Heart right ventricle (tissue), 16 donors: ENCODE measurements at regions not wholly inside any gene's neighbourhood (a gene's known extent, or its start where the extent isn't known, plus 50 kb on each side); places are given as distances from the start of the nearest gene placed in this dataset.

Experiments
- ATAC-seq, 8 donors: fragments of 200-7000 bp; cut with Tn5 transposase; one replicate each; pipeline ENCODE4 v1.9.1; 2020; ENCODE audit warnings: mild to moderate bottlenecking in 8 of 8, moderate library complexity in 8 of 8, moderate number of reproducible peaks in 1 of 8
- DNase-seq, 2 donors: peaks; one replicate each; pipeline ENCODE4 v3.0.0-alpha.2; 2020
- H3K27ac ChIP-seq, 10 donors: fragments of 200-600 bp; sonication (generic) in 2 of 10; one replicate each; pipeline versions ENCODE4 v1.5.0 to v1.8.0; 2020 to 2022; ENCODE audit warnings: mild to moderate bottlenecking in 3 of 10
- H3K27me3 ChIP-seq, 7 donors: fragments of 200-600 bp; one replicate each; pipeline ENCODE4 v1.8.0; 2021 to 2022; ENCODE audit warnings: mild to moderate bottlenecking in 2 of 7
- H3K36me3 ChIP-seq, 9 donors: fragments of 200-600 bp; sonication (generic) in 1 of 9; one replicate each; pipeline versions ENCODE4 v1.5.0 to v1.8.0; 2020 to 2022; ENCODE audit warnings: mild to moderate bottlenecking in 2 of 9
- H3K4me1 ChIP-seq, 9 donors: fragments of 200-600 bp; sonication (generic) in 1 of 9; one replicate each; pipeline versions ENCODE4 v1.5.0 to v1.8.0; 2020 to 2022; ENCODE audit warnings: mild to moderate bottlenecking in 4 of 9
- H3K4me3 ChIP-seq, 10 donors: fragments of 200-600 bp; sonication (generic) in 2 of 10; one replicate each; pipeline versions ENCODE4 v1.5.0 to v1.8.0; 2020 to 2022; ENCODE audit warnings: mild to moderate bottlenecking in 7 of 10, moderate library complexity in 2 of 10
- H3K9me3 ChIP-seq, 11 donors: fragments of 200-600 bp in 10 of 11; sonication (generic) in 2 of 11; one replicate each; pipeline versions ENCODE4 v1.5.0 to v1.8.0; 2013 to 2022; ENCODE audit warnings: mild to moderate bottlenecking in 2 of 11, control low read depth in 1 of 11, moderate library complexity in 1 of 11
- CTCF ChIP-seq, 9 donors: fragments of 200-600 bp; sonication (generic) in 2 of 9; IDR thresholded peaks; one replicate each; pipeline versions ENCODE4 v1.5.0 to v1.8.0; 2021 to 2022; ENCODE audit warnings: antibody characterized with exemption in 9 of 9, mild to moderate bottlenecking in 5 of 9, moderate library complexity in 1 of 9
- WGBS, 2 donors: extraction: QIAGEN DNeasy Blood & Tissue Kit; methylation state at CpG; one replicate each; pipeline ENCODE4 v1.1.7; 2013; ENCODE audit warnings: inconsistent platforms in 1 of 2; 5-methylcytosine and 5-hydroxymethylcytosine counted together
- intact Hi-C, 10 donors: fragments of 100-400 bp; cut with DNase I; formaldehyde crosslinking; loops; one replicate each; pipeline versions ENCODE4 v1.11.1 to v1.14.2; 2022
- donor health status: Arrhythmogenic right ventricular cardiomyopathy.
- donor health status: ischemic (EF 13 %, LVEDD 7.1; RV severe dilation, severe dysfunction).
- donor health status: healthy with polysubstance abuse.
- donor health status: DM: no; HTN: yes; CAD: no.
- donor health status: DM: no; HTN: no; CAD: no.
- donor health status: ischemic (EF 25% LVEDD 6.9; RV normal size, moderate dysfunction).
- donor health status: ischemic (EF 25% LVEDD 5.7; RV mildly dilated, moderate dysfunction).
- donor health status: healthy.
- donor health status: DM: yes; HTN: yes; CAD: no.
- donor health status: Ischemic cardiomyopathy.
- donor health status: ischemic (EF 35%, LVEDD 5.7; RV mildly dilated, moderate dysfunction).
- donor health status: nonischemic (EF 11% LVEDD 7.7; RV severe dilation, severe dysfunction).
- donor health status: DM: yes; HTN: yes; CAD: no.
- donor health status: PGD.
- donor health status: ischemic (EF 29% LVEDD 5.4; RV normal size, mild dysfunction).
- donor health status: nonischemic (EF 23%, LVEDD 6.1; RV moderate dilation, normal function).

- H3K36me3 ChIP-seq: no peaks in the 10 kb centered on the region
- ATAC-seq (no peak), DNase-seq (no peak)
Observed at GRCh38 chr5:3377176-3377575, 218.5 kb upstream of the IRX1 start.

GRCh38 chr5:3376611-3377010 lies 219.0 kb upstream of the IRX1 start:
- Histone ChIP-seq H3K36me3 (no peaks in the 10 kb centered on the region), H3K27ac (no peak overlapping the region), H3K27me3 (peaks cover 0 to 3% (median 0%) of the 10 kb centered on the region in 7 donors), H3K4me1 (no peaks in the 10 kb centered on the region), H3K9me3 (peaks cover 0 to 36% (median 20%) of the 10 kb centered on the region in 11 donors), H3K4me3 (no peak overlapping the region)
- ATAC-seq: no peak
- DNase-seq: no peak
- intact Hi-C loops: no loop called here
- WGBS, 2 donors: 64 to 68% methylated on average over 6 of the region's 6 CpGs
- TF ChIP-seq CTCF (IDR thresholded peaks at IDR 0.05): no peak

More at GRCh38 chr5:3377176-3377575, 218.5 kb upstream of the IRX1 start:
- Histone ChIP-seq H3K27ac (no peak overlapping the region), H3K9me3 (peaks cover 0 to 30% (median 15%) of the 10 kb centered on the region in 11 donors), H3K4me3 (no peak overlapping the region), H3K4me1 (no peaks in the 10 kb centered on the region), H3K27me3 (peaks cover 0 to 3% (median 0%) of the 10 kb centered on the region in 7 donors)
- TF ChIP-seq CTCF (IDR thresholded peaks at IDR 0.05): no peak
- 88 to 90% methylated on average over 8 of the region's 8 CpGs for WGBS, 2 donors
- intact Hi-C loops: no loop called here

- WGBS, 2 donors: 47 to 65% methylated on average over 2 of the region's 2 CpGs
- Histone ChIP-seq H3K9me3 (peaks cover 0 to 42% (median 23%) of the 10 kb centered on the region in 11 donors), H3K27ac (no peak overlapping the region), H3K4me3 (no peak overlapping the region), H3K36me3 (no peaks in the 10 kb centered on the region), H3K27me3 (peaks cover 0 to 2% (median 0%) of the 10 kb centered on the region in 7 donors), H3K4me1 (no peaks in the 10 kb centered on the region)
- no peak for TF ChIP-seq CTCF (IDR thresholded peaks at IDR 0.05)
- DNase-seq: no peak
- intact Hi-C loops: no loop called here
- no peak for ATAC-seq
Observed at GRCh38 chr5:3375586-3376311, 219.9 kb upstream of the IRX1 start.

- Histone ChIP-seq H3K4me1 (no peaks in the 10 kb centered on the region), H3K27ac (no peak overlapping the region), H3K27me3 (no peaks in the 10 kb centered on the region), H3K9me3 (peaks cover 0 to 50% (median 24%) of the 10 kb centered on the region in 11 donors), H3K36me3 (no peaks in the 10 kb centered on the region), H3K4me3 (no peak overlapping the region)
- DNase-seq (no peak), ATAC-seq (no peak)
- no peak for TF ChIP-seq CTCF (IDR thresholded peaks at IDR 0.05)
- intact Hi-C loops: no loop called here
Observed at GRCh38 chr5:3373391-3373790, 222.2 kb upstream of the IRX1 start.
